Osteoblast (primary cell): ENCODE measurements at regions not wholly inside any gene's neighbourhood (a gene's known extent, or its start where the extent isn't known, plus 50 kb on each side); places are given as distances from the start of the nearest gene placed in this dataset.
"Not testable (repeated sequence)": the region's sequence is repeated elsewhere in the genome, so short reads cannot be mapped to it uniquely, and the experiment has no call there.

ENCODE experiments used
- DNase-seq: peaks from one replicate; pipeline ENCODE4 v3.0.0; 2011; ENCODE audit warnings: low spot score, mixed read lengths; ENCODE audit not compliant: insufficient read length; ENCODE audit errors: missing footprints
- H2AFZ ChIP-seq: 2 replicates; pipeline ENCODE4 v1.6.0; 2011; ENCODE audit warnings: mild to moderate bottlenecking, low read length
- H3K27ac ChIP-seq: 2 replicates; pipeline ENCODE4 v1.5.1; 2011; ENCODE audit warnings: mild to moderate bottlenecking, low read depth, low read length, moderate library complexity
- H3K27me3 ChIP-seq: 2 replicates; pipeline ENCODE4 v1.6.0; 2012; ENCODE audit warnings: mild to moderate bottlenecking, control low read depth, inconsistent platforms, low read length, moderate library complexity; ENCODE audit not compliant: insufficient read depth
- H3K36me3 ChIP-seq: 2 replicates; pipeline ENCODE4 v1.5.1; 2011; ENCODE audit warnings: mild to moderate bottlenecking, low read length, control low read depth, moderate library complexity; ENCODE audit not compliant: insufficient read depth
- H3K4me1 ChIP-seq: 2 replicates; pipeline ENCODE4 v1.5.1; 2011; ENCODE audit warnings: mild to moderate bottlenecking, low read length, control low read depth, moderate library complexity; ENCODE audit not compliant: insufficient read depth
- H3K4me2 ChIP-seq: 2 replicates; pipeline ENCODE4 v1.6.0; 2011; ENCODE audit warnings: mild to moderate bottlenecking, low read length; ENCODE audit not compliant: insufficient read depth
- H3K4me3 ChIP-seq: fragments of 200-600 bp; sonication (generic); 3 replicates; pipeline ENCODE4 v1.5.1; 2012; ENCODE audit warnings: mild to moderate bottlenecking, low read length, inconsistent platforms; ENCODE audit not compliant: insufficient read depth
- H3K79me2 ChIP-seq: 2 replicates; pipeline ENCODE4 v1.6.0; 2012; ENCODE audit warnings: mild to moderate bottlenecking, low read length, control low read depth, inconsistent platforms; ENCODE audit not compliant: insufficient read depth
- H3K9me3 ChIP-seq: 2 replicates; pipeline ENCODE4 v1.5.1; 2011; ENCODE audit warnings: low read depth, low read length, control low read depth
- H4K20me1 ChIP-seq: 2 replicates; pipeline ENCODE4 v1.6.0; 2012; ENCODE audit warnings: mild to moderate bottlenecking, low read length, control low read depth; ENCODE audit not compliant: insufficient read depth
- TF ChIP-seq, protein P1 (sequence below): IDR thresholded peaks from 2 replicates; pipeline ENCODE4 v1.5.1; 2011; ENCODE audit warnings: mild to moderate bottlenecking, low read depth, low read length, moderate library complexity; ENCODE audit errors: extremely low read depth

- Histone ChIP-seq H3K4me3 (no peak overlapping the region), H3K27ac (no peak overlapping the region), H4K20me1 (no peaks in the 10 kb centered on the region), H3K36me3 (no peaks in the 10 kb centered on the region), H3K27me3 (no peaks in the 10 kb centered on the region), H3K4me1 (no peaks in the 10 kb centered on the region), H3K9me3 (no peaks in the 10 kb centered on the region), H3K4me2 (no peak overlapping the region), H3K79me2 (no peaks in the 10 kb centered on the region), H2AFZ (no peak overlapping the region)
- TF ChIP-seq, protein P1, sequence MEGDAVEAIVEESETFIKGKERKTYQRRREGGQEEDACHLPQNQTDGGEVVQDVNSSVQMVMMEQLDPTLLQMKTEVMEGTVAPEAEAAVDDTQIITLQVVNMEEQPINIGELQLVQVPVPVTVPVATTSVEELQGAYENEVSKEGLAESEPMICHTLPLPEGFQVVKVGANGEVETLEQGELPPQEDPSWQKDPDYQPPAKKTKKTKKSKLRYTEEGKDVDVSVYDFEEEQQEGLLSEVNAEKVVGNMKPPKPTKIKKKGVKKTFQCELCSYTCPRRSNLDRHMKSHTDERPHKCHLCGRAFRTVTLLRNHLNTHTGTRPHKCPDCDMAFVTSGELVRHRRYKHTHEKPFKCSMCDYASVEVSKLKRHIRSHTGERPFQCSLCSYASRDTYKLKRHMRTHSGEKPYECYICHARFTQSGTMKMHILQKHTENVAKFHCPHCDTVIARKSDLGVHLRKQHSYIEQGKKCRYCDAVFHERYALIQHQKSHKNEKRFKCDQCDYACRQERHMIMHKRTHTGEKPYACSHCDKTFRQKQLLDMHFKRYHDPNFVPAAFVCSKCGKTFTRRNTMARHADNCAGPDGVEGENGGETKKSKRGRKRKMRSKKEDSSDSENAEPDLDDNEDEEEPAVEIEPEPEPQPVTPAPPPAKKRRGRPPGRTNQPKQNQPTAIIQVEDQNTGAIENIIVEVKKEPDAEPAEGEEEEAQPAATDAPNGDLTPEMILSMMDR = no peak
- DNase-seq = no peak
Observed at GRCh38 chr2:139556789-139557188, 776.6 kb upstream of the NXPH2 start.

- Histone ChIP-seq H3K79me2 (no peaks in the 10 kb centered on the region), H4K20me1 (no peaks in the 10 kb centered on the region), H3K4me3 (no peak overlapping the region), H3K4me2 (no peak overlapping the region), H3K27me3 (no peaks in the 10 kb centered on the region), H3K9me3 (no peaks in the 10 kb centered on the region), H2AFZ (no peak overlapping the region), H3K36me3 (no peaks in the 10 kb centered on the region), H3K4me1 (no peaks in the 10 kb centered on the region), H3K27ac (no peak overlapping the region)
- TF ChIP-seq, protein P1 = no peak
- no peak for DNase-seq
Observed at GRCh38 chr2:139550873-139551272, 770.7 kb upstream of the NXPH2 start.

DNA sequence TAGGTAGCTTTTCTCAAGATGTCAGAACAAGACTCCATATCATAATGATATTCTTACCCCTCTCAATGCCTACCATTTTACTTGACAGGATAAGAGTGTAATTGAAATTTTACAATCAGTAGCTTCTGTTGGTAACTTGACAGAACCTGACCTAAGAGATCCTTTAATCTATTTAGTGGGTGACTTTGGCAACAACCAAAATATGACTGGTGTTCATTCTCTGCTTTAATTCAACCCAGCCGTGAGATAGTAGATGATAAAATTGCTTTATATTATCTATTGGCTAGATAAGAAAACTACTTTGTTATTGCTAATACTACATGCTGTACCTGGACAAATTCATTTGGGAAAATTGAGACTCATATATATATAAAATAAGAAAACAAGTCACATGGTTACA is 770.2 kb upstream of the NXPH2 start:
- TF ChIP-seq, protein P1 = no peak
- no peaks in the 10 kb centered on the region for H3K27me3 ChIP-seq
- H3K9me3 ChIP-seq = no peaks in the 10 kb centered on the region
- H4K20me1 ChIP-seq = no peaks in the 10 kb centered on the region
- no peak overlapping the region for H3K4me3 ChIP-seq
- H2AFZ ChIP-seq = no peak overlapping the region
- H3K27ac ChIP-seq = no peak overlapping the region
- no peak for DNase-seq
- no peaks in the 10 kb centered on the region for H3K36me3 ChIP-seq
- H3K4me1 ChIP-seq = no peaks in the 10 kb centered on the region
- no peak overlapping the region for H3K4me2 ChIP-seq
- no peaks in the 10 kb centered on the region for H3K79me2 ChIP-seq

DNA sequence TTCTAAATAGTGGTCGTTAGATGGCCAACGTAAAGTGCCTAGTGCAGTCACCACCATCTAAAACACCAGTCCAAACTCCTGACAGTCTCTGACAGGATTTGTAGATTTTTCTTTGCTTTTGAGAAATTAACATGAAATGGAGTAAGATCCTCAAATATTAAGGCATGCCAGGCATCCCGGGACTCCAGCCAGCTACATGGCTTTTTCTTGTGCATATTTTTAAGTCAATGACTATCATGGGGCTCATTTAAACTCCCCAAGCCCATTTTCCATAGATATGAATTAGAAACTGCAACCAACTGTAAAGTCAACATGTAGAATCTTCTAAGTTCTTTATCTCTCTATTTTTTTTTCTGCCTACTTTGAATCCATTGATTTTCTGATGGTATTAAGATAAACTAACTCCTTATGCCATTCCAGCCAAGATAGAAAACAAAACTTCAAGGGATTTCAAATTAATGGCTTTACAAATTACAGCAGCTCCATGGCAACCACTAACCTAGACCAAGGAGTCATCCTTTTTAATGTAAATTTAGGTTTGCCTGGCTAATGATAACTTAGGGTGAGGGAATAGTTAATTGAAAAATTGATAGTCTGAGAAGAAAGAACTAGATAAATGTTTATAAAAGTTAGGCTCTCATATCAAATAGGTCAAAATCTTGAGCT is 764.1 kb upstream of the NXPH2 start:
- no peaks in the 10 kb centered on the region for H3K4me1 ChIP-seq
- no peaks in the 10 kb centered on the region for H4K20me1 ChIP-seq
- no peak for DNase-seq
- TF ChIP-seq, protein P1 = no peak
- no peaks in the 10 kb centered on the region for H3K79me2 ChIP-seq
- H3K4me2 ChIP-seq = no peak overlapping the region
- no peak overlapping the region for H3K27ac ChIP-seq
- no peaks in the 10 kb centered on the region for H3K27me3 ChIP-seq
- H2AFZ ChIP-seq = no peak overlapping the region
- H3K36me3 ChIP-seq = no peaks in the 10 kb centered on the region
- peaks cover 2% of the 10 kb centered on the region for H3K9me3 ChIP-seq
- no peak overlapping the region for H3K4me3 ChIP-seq

DNA sequence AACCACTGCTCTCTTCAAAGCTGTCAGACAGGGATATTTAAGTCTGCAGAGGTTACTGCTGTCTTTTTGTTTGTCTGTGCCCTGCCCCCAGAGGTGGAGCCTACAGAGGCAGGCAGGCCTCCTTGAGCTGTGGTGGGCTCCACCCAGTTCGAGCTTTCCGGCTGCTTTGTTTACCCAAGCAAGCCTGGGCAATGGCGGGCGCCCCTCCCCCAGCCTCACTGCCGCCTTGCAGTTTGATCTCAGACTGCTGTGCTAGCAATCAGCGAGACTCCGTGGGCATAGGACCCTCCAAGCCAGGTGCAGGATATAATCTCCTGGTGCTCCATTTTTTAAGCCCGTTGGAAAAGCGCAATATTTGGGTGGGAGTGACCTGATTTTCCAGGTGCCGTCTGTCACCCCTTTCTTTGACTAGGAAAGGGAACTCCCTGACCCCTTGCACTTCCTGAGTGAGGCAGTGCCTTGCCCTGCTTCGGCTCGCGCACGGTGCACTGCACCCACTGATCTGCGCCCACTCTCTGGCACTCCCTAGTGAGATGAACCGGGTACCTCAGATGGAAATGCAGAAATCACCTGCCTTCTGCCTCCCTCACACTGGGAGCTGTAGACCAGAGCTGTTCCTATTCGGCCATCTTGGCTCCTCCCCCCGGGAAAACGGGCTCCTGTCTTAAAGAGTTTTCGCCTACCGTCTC is 758.3 kb upstream of the NXPH2 start:
- H3K36me3 ChIP-seq, H3K4me2 ChIP-seq: not testable (repeated sequence)

More for the DNA sequence above, 758.3 kb upstream of the NXPH2 start:
- H3K27me3 ChIP-seq, H3K27ac ChIP-seq, DNase-seq, H3K4me1 ChIP-seq, H2AFZ ChIP-seq, H4K20me1 ChIP-seq, H3K4me3 ChIP-seq, H3K9me3 ChIP-seq, H3K79me2 ChIP-seq: not testable (repeated sequence)
